Mucosa of descending colon (tissue), 3 donors: ENCODE measurements at regions not wholly inside any gene's neighbourhood (a gene's known extent, or its start where the extent isn't known, plus 50 kb on each side); places are given as distances from the start of the nearest gene placed in this dataset.

Experiments used
- ATAC-seq: fragments of 200-7000 bp; cut with Tn5 transposase; one replicate; pipeline ENCODE4 v1.9.1; 2020; ENCODE audit warnings: mild to moderate bottlenecking, moderate library complexity
- DNase-seq, 3 donors: peaks; one replicate each; pipeline ENCODE4 v3.0.0-alpha.2; 2020
- H3K36me3 ChIP-seq: fragments of 200-600 bp; one replicate; pipeline ENCODE4 v1.8.0; 2021; ENCODE audit warnings: low read depth, mild to moderate bottlenecking
- H3K4me1 ChIP-seq: fragments of 200-600 bp; one replicate; pipeline ENCODE4 v1.8.0; 2021; ENCODE audit warnings: low read depth, mild to moderate bottlenecking
- H3K4me3 ChIP-seq: fragments of 200-600 bp; one replicate; pipeline ENCODE4 v1.8.0; 2021; ENCODE audit warnings: mild to moderate bottlenecking
- H3K9me3 ChIP-seq: fragments of 200-600 bp; one replicate; pipeline ENCODE4 v1.8.0; 2021; ENCODE audit warnings: mild to moderate bottlenecking
- CTCF ChIP-seq: fragments of 200-600 bp; IDR thresholded peaks from one replicate; pipeline ENCODE4 v1.8.0; 2022; ENCODE audit warnings: antibody characterized with exemption, mild to moderate bottlenecking
- intact Hi-C, 2 donors: fragments of 100-400 bp; cut with DNase I in 1 of 2; cut with micrococcal nuclease in 1 of 2; formaldehyde crosslinking; loops; one replicate each; pipeline versions ENCODE4 v1.11.0 to v1.11.1; 2022; cut with DNase I, micrococcal nuclease
- donor health status: DM: no; HTN: no; CAD: no; lungs with moderate emphysema.
- donor health status: DM: no; HTN: no; CAD: no.
- donor health status: DM: no; HTN: yes; CAD: no.

DNA sequence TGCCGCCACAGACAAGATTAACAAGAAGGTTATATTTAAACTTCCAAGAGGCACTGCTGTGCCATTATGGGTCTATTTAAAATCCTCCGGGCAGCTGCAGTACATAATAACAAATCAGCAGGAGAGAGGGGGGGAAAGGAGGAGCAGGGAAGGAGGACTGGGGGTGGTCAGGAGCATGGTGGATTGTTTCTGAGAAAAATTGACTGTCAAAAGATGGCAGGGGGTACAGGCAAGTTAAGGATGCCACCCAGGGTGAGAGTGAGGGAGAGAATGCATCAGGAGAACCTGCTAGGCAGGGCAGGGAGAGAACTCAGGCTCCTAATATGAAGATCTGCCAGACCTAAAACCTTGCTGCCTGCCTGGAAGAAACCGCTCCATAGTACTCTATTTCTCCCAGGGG lies 181.8 kb downstream of the GRIN2B start:
- Histone ChIP-seq H3K4me1 (no peaks in the 10 kb centered on the region), H3K4me3 (no peak overlapping the region), H3K9me3 (no peaks in the 10 kb centered on the region), H3K36me3 (no peaks in the 10 kb centered on the region)
- no peak for TF ChIP-seq CTCF
- intact Hi-C loops, result no loop called here
- DNase-seq (no peak), ATAC-seq (no peak)

- no peak for TF ChIP-seq CTCF
- no peak for ATAC-seq
- no peaks in the 10 kb centered on the region for H3K9me3 ChIP-seq
- no peaks in the 10 kb centered on the region for H3K4me1 ChIP-seq
- H3K36me3 ChIP-seq, result no peaks in the 10 kb centered on the region
- no peak overlapping the region for H3K4me3 ChIP-seq
- no peak for DNase-seq
- intact Hi-C loops, result no loop called here
Measured at GRCh38 chr12:13798162-13798561, 183.2 kb downstream of the GRIN2B start.

- intact Hi-C loops, result no loop called here
- ATAC-seq, result no peak
- H3K36me3 ChIP-seq, result no peaks in the 10 kb centered on the region
- H3K9me3 ChIP-seq, result no peaks in the 10 kb centered on the region
- H3K4me1 ChIP-seq, result no peaks in the 10 kb centered on the region
- H3K4me3 ChIP-seq, result no peak overlapping the region
- TF ChIP-seq CTCF, result no peak
- no peak for DNase-seq
Measured at GRCh38 chr12:13794706-13795105, 186.7 kb downstream of the GRIN2B start.

- H3K4me1 ChIP-seq, result no peaks in the 10 kb centered on the region
- no peak overlapping the region for H3K4me3 ChIP-seq
- intact Hi-C loops, result no loop called here
- ATAC-seq (no peak), DNase-seq (no peak)
- no peak for TF ChIP-seq CTCF
- H3K36me3 ChIP-seq, result no peaks in the 10 kb centered on the region
- no peaks in the 10 kb centered on the region for H3K9me3 ChIP-seq
Measured at GRCh38 chr12:13790317-13790716, 191.1 kb downstream of the GRIN2B start.

DNA sequence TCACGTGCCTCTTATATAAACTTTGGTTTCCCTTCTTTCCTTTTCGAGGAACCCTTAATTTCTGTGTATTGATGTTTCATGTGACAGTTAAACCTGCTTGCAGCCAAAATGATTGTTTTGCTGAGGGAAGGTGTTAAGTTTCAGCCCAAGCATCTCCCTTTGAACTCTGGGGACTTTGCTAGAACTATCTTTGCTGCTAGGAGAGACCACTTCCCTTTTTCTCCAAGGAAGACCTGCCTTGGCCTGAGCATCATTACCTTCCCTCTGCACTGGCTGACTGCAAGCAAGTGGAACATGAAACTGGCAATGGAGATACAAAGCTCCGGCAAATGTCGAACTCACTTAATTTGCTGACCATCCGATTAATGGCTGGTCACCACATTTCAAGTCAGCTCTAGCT lies 192.8 kb downstream of the GRIN2B start:
- intact Hi-C loops, result no loop called here
- Histone ChIP-seq H3K4me3 (no peak overlapping the region), H3K9me3 (no peaks in the 10 kb centered on the region), H3K4me1 (no peaks in the 10 kb centered on the region), H3K36me3 (no peaks in the 10 kb centered on the region)
- ATAC-seq (no peak), DNase-seq (no peak)
- TF ChIP-seq CTCF, result no peak

- no peak for TF ChIP-seq CTCF
- no peaks in the 10 kb centered on the region for H3K9me3 ChIP-seq
- H3K4me1 ChIP-seq, result no peaks in the 10 kb centered on the region
- H3K36me3 ChIP-seq, result no peaks in the 10 kb centered on the region
- no peak for ATAC-seq
- intact Hi-C loops, result no loop called here
- DNase-seq, result no peak
- no peak overlapping the region for H3K4me3 ChIP-seq
Measured at GRCh38 chr12:13786646-13787045, 194.8 kb downstream of the GRIN2B start.
